GM12878 (cell line): ENCODE measurements at regions not wholly inside any gene's neighbourhood (a gene's known extent, or its start where the extent isn't known, plus 50 kb on each side); places are given as distances from the start of the nearest gene placed in this dataset.

Experiments used
- ATAC-seq: fragments of 200-7000 bp; cut with Tn5 transposase; 3 replicates; pipeline ENCODE4 v1.9.1; 2020; ENCODE audit warnings: mild to moderate bottlenecking, moderate library complexity
- BruUV-seq: library from RNA; stranded (reverse); fragments of 400-500 nt; replicated peaks from 2 replicates; lab custom pipeline; 2021; lab: Mats Ljungman, UMichigan
- CTCF ChIA-PET: fragments of 300-600 bp; sonication (Branson Sonifier 250); formaldehyde crosslinking; extraction: SDS; loops from one replicate; lab custom pipeline; 2021; ENCODE audit warnings: inconsistent platforms; lab: Yijun Ruan, JAX
- POLR2A ChIA-PET: fragments of 350-600 bp; formaldehyde crosslinking; extraction: SDS; loops from one replicate; lab custom pipeline; 2021; ENCODE audit warnings: inconsistent platforms; lab: Charles Lee
- RAD21 ChIA-PET: fragments of 300-600 bp; sonication (Branson Sonifier 250); formaldehyde crosslinking; loops from one replicate; lab custom pipeline; 2023; ENCODE audit warnings: antibody characterized with exemption; ENCODE audit not compliant: unreplicated experiment; lab: Charles Lee
- SMC1A ChIA-PET: fragments of 300-600 bp; sonication (Branson Sonifier 250); formaldehyde crosslinking; loops from one replicate; lab custom pipeline; 2023; ENCODE audit not compliant: unreplicated experiment, uncharacterized antibody; lab: Charles Lee
- DNase-seq: peaks from one replicate; pipeline ENCODE4 v3.0.0-alpha.2; 2011; ENCODE audit warnings: low read depth, low spot score
- FAIRE-seq: peaks from 3 replicates; lab custom pipeline; 2011; peaks lifted over from hg19 to GRCh38; lab: Jason Lieb, UNC
- H2AFZ ChIP-seq: 2 replicates; pipeline ENCODE4 v1.6.0; 2011; ENCODE audit warnings: low read depth, low read length, control low read depth; ENCODE audit not compliant: control insufficient read depth
- H3K27ac ChIP-seq: 2 replicates; pipeline ENCODE4 v1.5.1; 2011; ENCODE audit warnings: control low read depth; ENCODE audit not compliant: control insufficient read depth, insufficient read depth
- H3K27me3 ChIP-seq, 2 experiments: replicated peaks in 1 of 2; 2 replicates each; pipeline versions ENCODE4 v1.6.0 to v1.6.1; 2011; ENCODE audit warnings: low read length in 1 of 2; ENCODE audit not compliant: control insufficient read depth in 2 of 2, insufficient read depth in 2 of 2
- H3K36me3 ChIP-seq, 2 experiments: 2 replicates each; pipeline ENCODE4 v1.5.1; 2011; ENCODE audit warnings: low read length in 1 of 2; ENCODE audit not compliant: control insufficient read depth in 2 of 2, insufficient read depth in 2 of 2
- H3K4me1 ChIP-seq: 2 replicates; pipeline ENCODE4 v1.6.1; 2011; ENCODE audit warnings: mild to moderate bottlenecking, low read length, moderate library complexity, mixed read lengths; ENCODE audit not compliant: control insufficient read depth, insufficient read depth
- H3K4me2 ChIP-seq: 2 replicates; pipeline ENCODE4 v1.6.0; 2011; ENCODE audit warnings: control low read depth; ENCODE audit not compliant: control insufficient read depth, insufficient read depth
- H3K4me3 ChIP-seq: fragments of 200-600 bp; sonication (generic); 2 replicates; pipeline ENCODE4 v1.5.1; 2016
- H3K79me2 ChIP-seq: 2 replicates; pipeline ENCODE4 v1.6.0; 2011; ENCODE audit warnings: low read length; ENCODE audit not compliant: control insufficient read depth, insufficient read depth
- H3K9ac ChIP-seq: 2 replicates; pipeline ENCODE4 v1.8.0; 2011; ENCODE audit warnings: low read length, control low read depth, mixed read lengths; ENCODE audit not compliant: control insufficient read depth, insufficient read depth
- H3K9me3 ChIP-seq: replicated peaks from 3 replicates; pipeline ENCODE4 v1.5.1; 2011; ENCODE audit warnings: mild to moderate bottlenecking, low read length; ENCODE audit not compliant: control insufficient read depth, insufficient read depth
- H4K20me1 ChIP-seq: 2 replicates; pipeline ENCODE4 v1.6.0; 2011; ENCODE audit not compliant: control insufficient read depth, insufficient read depth
- BCL11A ChIP-seq: IDR thresholded peaks from 2 replicates; pipeline ENCODE4 v1.6.1; 2011; ENCODE audit warnings: low read depth, low read length
- DPF2 ChIP-seq: fragments of 450-650 bp; IDR thresholded peaks from 2 replicates; pipeline ENCODE4 v1.6.1; 2017; ENCODE audit warnings: mild to moderate bottlenecking
- HCFC1 ChIP-seq: fragments of 150-350 bp; IDR thresholded peaks from 2 replicates; pipeline ENCODE4 v1.6.1; 2014; ENCODE audit warnings: low read length
- IRF3 ChIP-seq: fragments of 450-650 bp; IDR thresholded peaks from 2 replicates; pipeline ENCODE4 v1.6.1; 2014; ENCODE audit warnings: mild to moderate bottlenecking
- NFIC ChIP-seq: IDR thresholded peaks from 2 replicates; pipeline ENCODE4 v1.6.1; 2012; ENCODE audit warnings: low read depth, mild to moderate bottlenecking, inconsistent platforms, low read length, moderate library complexity
- NFYA ChIP-seq: IDR thresholded peaks from 2 replicates; pipeline ENCODE4 v1.6.1; 2011; ENCODE audit warnings: low read depth, mild to moderate bottlenecking, low read length, improper control_type of control experiment, borderline replicate concordance
- NR2F1 ChIP-seq: fragments of 450-650 bp; conservative IDR thresholded peaks from 2 replicates; pipeline ENCODE4 v1.6.1; 2017; ENCODE audit warnings: mild to moderate bottlenecking
- RB1 ChIP-seq: fragments of 450-650 bp; formaldehyde crosslinking; IDR thresholded peaks from 2 replicates; pipeline ENCODE4 v1.6.1; 2017; ENCODE audit warnings: mild to moderate bottlenecking, borderline replicate concordance
- RELA ChIP-seq: fragments of 450-650 bp; IDR thresholded peaks from 2 replicates; pipeline ENCODE4 v1.8.0; 2014; ENCODE audit warnings: borderline replicate concordance; ENCODE audit not compliant: partially characterized antibody
- SIX5 ChIP-seq: IDR thresholded peaks from 2 replicates; pipeline ENCODE4 v1.6.1; 2011; ENCODE audit warnings: mild to moderate bottlenecking, low read depth, low read length, moderate library complexity; ENCODE audit not compliant: severe bottlenecking
- SMC3 ChIP-seq: IDR thresholded peaks from 2 replicates; pipeline ENCODE4 v1.6.1; 2011; ENCODE audit warnings: low read length, improper control_type of control experiment, borderline replicate concordance
- STAT3 ChIP-seq: IDR thresholded peaks from 2 replicates; pipeline ENCODE4 v1.6.1; 2011; ENCODE audit warnings: low read depth, low read length, improper control_type of control experiment
- SUZ12 ChIP-seq: fragments of 200-600 bp; sonication (generic); IDR thresholded peaks from one replicate; pipeline ENCODE4 v1.6.1; 2018; ENCODE audit warnings: antibody characterized with exemption, mild to moderate bottlenecking; ENCODE audit not compliant: unreplicated experiment
- TCF3 ChIP-seq: IDR thresholded peaks from 2 replicates; pipeline ENCODE4 v1.6.1; 2012; ENCODE audit warnings: low read depth, mild to moderate bottlenecking, low read length, borderline replicate concordance; ENCODE audit not compliant: insufficient read depth
- ZBTB11 ChIP-seq: fragments of 450-650 bp; formaldehyde crosslinking; IDR thresholded peaks from 2 replicates; pipeline ENCODE4 v1.5.0; 2022; ENCODE audit warnings: mild to moderate bottlenecking, missing genetic modification characterization
- ZBTB4 ChIP-seq: fragments of 450-650 bp; formaldehyde crosslinking; IDR thresholded peaks from 2 replicates; pipeline ENCODE4 v1.4.0; 2022; ENCODE audit warnings: mild to moderate bottlenecking, moderate library complexity
- ZNF24 ChIP-seq: fragments of 450-650 bp; IDR thresholded peaks from 2 replicates; pipeline ENCODE4 v1.6.1; 2017; ENCODE audit warnings: antibody characterized with exemption, mild to moderate bottlenecking
- WGBS: methylation state at CpG from one replicate; pipeline ENCODE4 v1.1.6; 2016; ENCODE audit warnings: low lambda C conversion rate; ENCODE audit not compliant: insufficient replicate concordance, insufficient coverage; ENCODE audit errors: missing lambda C conversion rate; 5-methylcytosine and 5-hydroxymethylcytosine counted together
- in situ Hi-C: fragments of 300-500 bp; cut with MboI; formaldehyde crosslinking; loops from 9 replicates; pipeline ENCODE4 v1.14.3; 2018; ENCODE audit warnings: mixed read lengths
- intact Hi-C: fragments of 100-400 bp; cut with micrococcal nuclease; formaldehyde crosslinking; loops from one replicate; pipeline ENCODE4 v1.14.2; 2022; ENCODE audit not compliant: unreplicated experiment

GRCh38 chrY:15286572-15286971 is 762.2 kb downstream of the NLGN4Y start (continued):
- TF ChIP-seq ZBTB11 (CRISPR knock-in tag) (no peak), RELA (no peak), STAT3 (no peak), ZNF24 (no peak), RB1 (no peak), NFYA (no peak)

- Histone ChIP-seq H2AFZ (no peak overlapping the region), H3K27ac (no peak overlapping the region), H4K20me1 (no peaks in the 10 kb centered on the region), H3K4me2 (no peak overlapping the region), H3K4me1 (no peaks in the 10 kb centered on the region), H3K27me3 (no peaks in the 10 kb centered on the region), H3K9ac (no peak overlapping the region), H3K36me3 (no peaks in the 10 kb centered on the region), H3K9me3 (no peaks in the 10 kb centered on the region), H3K4me3 (no peak overlapping the region), H3K79me2 (no peaks in the 10 kb centered on the region)
- ChIA-PET POLR2A (no interaction called here), SMC1A (no interaction called here), RAD21 (no interaction called here), CTCF (no interaction called here)
- no peak for FAIRE-seq
- DNase-seq, result no peak
- in situ Hi-C loops, result no loop called here
- no CpG with 5 or more reads among the region's 2 CpGs for WGBS
- intact Hi-C loops, result no loop called here
- no TSS peak for BruUV-seq
- no peak for ATAC-seq
- TF ChIP-seq NR2F1, result no peak
- TF ChIP-seq SIX5, result no peak
- no peak for TF ChIP-seq BCL11A
- no peak for TF ChIP-seq NFIC
- TF ChIP-seq DPF2, result no peak
- no peak for TF ChIP-seq SUZ12
- TF ChIP-seq HCFC1, result no peak
- TF ChIP-seq IRF3, result no peak
- TF ChIP-seq ZBTB4, result no peak
- no peak for TF ChIP-seq TCF3
- no peak for TF ChIP-seq SMC3
These were observed 765.5 kb downstream of the NLGN4Y start for GRCh38 chrY:15289821-15290220.
